DND-41 (cell line): ENCODE measurements at regions not wholly inside any gene's neighbourhood (a gene's known extent, or its start where the extent isn't known, plus 50 kb on each side); places are given as distances from the start of the nearest gene placed in this dataset.

Source experiments
- ATAC-seq: fragments of 200-7000 bp; cut with Tn5 transposase; 3 replicates; pipeline ENCODE4 v1.9.1; 2021; ENCODE audit warnings: low read depth; ENCODE audit not compliant: insufficient read depth
- DNase-seq: peaks from one replicate; pipeline ENCODE4 v3.0.0-alpha.2; 2020
- H2AFZ ChIP-seq: 2 replicates; pipeline ENCODE4 v1.6.0; 2012; ENCODE audit warnings: low read depth, low read length
- H3K27ac ChIP-seq: 2 replicates; pipeline ENCODE4 v1.5.1; 2012; ENCODE audit warnings: low read length, inconsistent platforms
- H3K27me3 ChIP-seq: fragments of 200-600 bp; sonication (generic); 2 replicates; pipeline ENCODE4 v1.6.0; 2012; ENCODE audit warnings: low read length, mild to moderate bottlenecking, inconsistent platforms; ENCODE audit not compliant: insufficient read depth, poor library complexity
- H3K36me3 ChIP-seq: 2 replicates; pipeline ENCODE4 v1.5.1; 2012; ENCODE audit warnings: low read length, inconsistent platforms; ENCODE audit not compliant: insufficient read depth
- H3K4me1 ChIP-seq: 2 replicates; pipeline ENCODE4 v1.5.1; 2012; ENCODE audit warnings: mild to moderate bottlenecking, low read length; ENCODE audit not compliant: insufficient read depth
- H3K4me2 ChIP-seq: 2 replicates; pipeline ENCODE4 v1.6.0; 2012; ENCODE audit warnings: mild to moderate bottlenecking, moderate library complexity, low read length, inconsistent platforms; ENCODE audit not compliant: insufficient read depth
- H3K4me3 ChIP-seq, 2 experiments: fragments of 200-600 bp in 1 of 2; shearing (Covaris generic) in 1 of 2; 2 replicates each; pipeline ENCODE4 v1.5.1; 2012 to 2016; ENCODE audit warnings: inconsistent platforms in 2 of 2, low read length in 2 of 2, mild to moderate bottlenecking in 2 of 2, low read depth in 1 of 2, moderate library complexity in 1 of 2
- H3K79me2 ChIP-seq: 2 replicates; pipeline ENCODE4 v1.6.0; 2012; ENCODE audit warnings: low read length, inconsistent platforms; ENCODE audit not compliant: insufficient read depth
- H3K9ac ChIP-seq: 2 replicates; pipeline ENCODE4 v1.6.0; 2012; ENCODE audit warnings: low read depth, mild to moderate bottlenecking, inconsistent platforms, low read length, moderate library complexity
- H3K9me3 ChIP-seq: 2 replicates; pipeline ENCODE4 v1.5.1; 2012; ENCODE audit warnings: low read length, moderate library complexity, mild to moderate bottlenecking, inconsistent platforms; ENCODE audit not compliant: insufficient read depth, severe bottlenecking
- H4K20me1 ChIP-seq: 2 replicates; pipeline ENCODE4 v1.6.0; 2012; ENCODE audit warnings: low read length; ENCODE audit not compliant: insufficient read depth
- CTCF ChIP-seq: IDR thresholded peaks from 2 replicates; pipeline ENCODE4 v1.5.1; 2012; ENCODE audit warnings: borderline replicate concordance, low read length, moderate library complexity, mild to moderate bottlenecking; ENCODE audit not compliant: poor library complexity, severe bottlenecking; ENCODE audit errors: extremely low read depth
- EZH2 ChIP-seq: IDR thresholded peaks from 3 replicates; pipeline ENCODE4 v1.6.1; 2012; ENCODE audit warnings: borderline replicate concordance, low read depth, mild to moderate bottlenecking, moderate library complexity, low read length, inconsistent platforms; ENCODE audit not compliant: severe bottlenecking

GRCh38 chr16:64305663-64306062, 816.2 kb downstream of the CDH11 start:
- H3K27me3 ChIP-seq, result no peaks in the 10 kb centered on the region
- no peaks in the 10 kb centered on the region for H3K4me1 ChIP-seq
- DNase-seq, result no peak
- TF ChIP-seq CTCF (no peak), EZH2 (no peak)
- H3K9ac ChIP-seq, result no peak overlapping the region
- no peaks in the 10 kb centered on the region for H3K79me2 ChIP-seq
- H3K9me3 ChIP-seq, result peaks cover 2% of the 10 kb centered on the region
- no peaks in the 10 kb centered on the region for H4K20me1 ChIP-seq
- H3K27ac ChIP-seq, result no peak overlapping the region
- no peak overlapping the region for H3K4me3 ChIP-seq
- H2AFZ ChIP-seq, result no peak overlapping the region
- no peak overlapping the region for H3K4me2 ChIP-seq
- ATAC-seq, result no peak
- no peaks in the 10 kb centered on the region for H3K36me3 ChIP-seq

GRCh38 chr16:64304951-64305350, 816.9 kb downstream of the CDH11 start:
- H3K9ac ChIP-seq, result no peak overlapping the region
- no peaks in the 10 kb centered on the region for H3K36me3 ChIP-seq
- H3K4me2 ChIP-seq, result no peak overlapping the region
- H3K27me3 ChIP-seq, result no peaks in the 10 kb centered on the region
- DNase-seq (no peak), ATAC-seq (no peak)
- TF ChIP-seq EZH2, result no peak
- TF ChIP-seq CTCF, result no peak
- H3K27ac ChIP-seq, result no peak overlapping the region
- H2AFZ ChIP-seq, result no peak overlapping the region
- H3K79me2 ChIP-seq, result no peaks in the 10 kb centered on the region
- peaks cover 2% of the 10 kb centered on the region for H3K9me3 ChIP-seq
- H3K4me1 ChIP-seq, result no peaks in the 10 kb centered on the region
- no peaks in the 10 kb centered on the region for H4K20me1 ChIP-seq
- H3K4me3 ChIP-seq, result no peak overlapping the region

- Histone ChIP-seq H3K4me3 (no peak overlapping the region), H4K20me1 (no peaks in the 10 kb centered on the region), H3K27me3 (no peaks in the 10 kb centered on the region), H3K79me2 (no peaks in the 10 kb centered on the region), H3K9me3 (peaks cover 2% of the 10 kb centered on the region), H3K9ac (no peak overlapping the region), H3K4me2 (no peak overlapping the region), H3K27ac (no peak overlapping the region), H3K36me3 (no peaks in the 10 kb centered on the region), H2AFZ (no peak overlapping the region), H3K4me1 (no peaks in the 10 kb centered on the region)
- ATAC-seq, result no peak
- no peak for DNase-seq
- TF ChIP-seq EZH2 (no peak), CTCF (no peak)
These were observed 817.5 kb downstream of the CDH11 start for GRCh38 chr16:64304396-64304795.

GRCh38 chr16:64297863-64298600, 823.8 kb downstream of the CDH11 start:
- Histone ChIP-seq H3K79me2 (no peaks in the 10 kb centered on the region), H3K4me2 (no peak overlapping the region), H3K4me1 (no peaks in the 10 kb centered on the region), H2AFZ (no peak overlapping the region), H3K27ac (no peak overlapping the region), H3K27me3 (no peaks in the 10 kb centered on the region), H3K4me3 (no peak overlapping the region), H4K20me1 (no peaks in the 10 kb centered on the region), H3K36me3 (no peaks in the 10 kb centered on the region), H3K9me3 (no peaks in the 10 kb centered on the region), H3K9ac (no peak overlapping the region)
- TF ChIP-seq CTCF, result no peak
- no peak for TF ChIP-seq EZH2
- DNase-seq (no peak), ATAC-seq (no peak)
